Retinal pigment epithelial cell (primary cell): ENCODE measurements at regions not wholly inside any gene's neighbourhood (a gene's known extent, or its start where the extent isn't known, plus 50 kb on each side); places are given as distances from the start of the nearest gene placed in this dataset.

ENCODE experiments used
- DNase-seq: peaks from one replicate; pipeline ENCODE4 v3.0.0-alpha.2; 2010; ENCODE audit warnings: low read depth
- H3K4me3 ChIP-seq: 2 replicates; pipeline ENCODE4 v1.5.1; 2011; ENCODE audit warnings: mild to moderate bottlenecking, low read length, control low read depth, moderate library complexity
- TF ChIP-seq, protein P1 (sequence below): conservative IDR thresholded peaks from 2 replicates; pipeline ENCODE4 v1.5.1; 2011; ENCODE audit warnings: low read depth, low read length, control low read depth, inconsistent platforms

DNA sequence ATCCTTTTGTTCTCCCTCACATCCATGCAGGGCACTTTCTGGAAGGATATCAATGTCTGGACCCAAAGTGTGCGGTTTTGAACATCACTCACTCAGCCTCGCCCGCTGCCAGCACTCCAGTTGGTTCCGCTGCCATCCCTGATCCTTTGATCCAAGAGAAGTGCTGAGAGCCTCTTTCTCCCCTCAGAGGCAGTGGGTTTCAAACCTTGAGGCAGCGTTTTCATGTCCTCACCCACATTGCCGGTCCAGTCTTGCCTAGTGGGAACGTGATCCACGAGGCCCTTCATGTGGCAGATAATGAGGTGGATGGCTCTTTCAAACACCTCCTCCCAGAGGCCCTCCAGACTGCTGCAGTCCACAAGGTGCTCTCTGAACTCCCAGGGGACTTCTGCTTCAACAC lies 122.2 kb downstream of the ACTL8 start:
- TF ChIP-seq, protein P1, sequence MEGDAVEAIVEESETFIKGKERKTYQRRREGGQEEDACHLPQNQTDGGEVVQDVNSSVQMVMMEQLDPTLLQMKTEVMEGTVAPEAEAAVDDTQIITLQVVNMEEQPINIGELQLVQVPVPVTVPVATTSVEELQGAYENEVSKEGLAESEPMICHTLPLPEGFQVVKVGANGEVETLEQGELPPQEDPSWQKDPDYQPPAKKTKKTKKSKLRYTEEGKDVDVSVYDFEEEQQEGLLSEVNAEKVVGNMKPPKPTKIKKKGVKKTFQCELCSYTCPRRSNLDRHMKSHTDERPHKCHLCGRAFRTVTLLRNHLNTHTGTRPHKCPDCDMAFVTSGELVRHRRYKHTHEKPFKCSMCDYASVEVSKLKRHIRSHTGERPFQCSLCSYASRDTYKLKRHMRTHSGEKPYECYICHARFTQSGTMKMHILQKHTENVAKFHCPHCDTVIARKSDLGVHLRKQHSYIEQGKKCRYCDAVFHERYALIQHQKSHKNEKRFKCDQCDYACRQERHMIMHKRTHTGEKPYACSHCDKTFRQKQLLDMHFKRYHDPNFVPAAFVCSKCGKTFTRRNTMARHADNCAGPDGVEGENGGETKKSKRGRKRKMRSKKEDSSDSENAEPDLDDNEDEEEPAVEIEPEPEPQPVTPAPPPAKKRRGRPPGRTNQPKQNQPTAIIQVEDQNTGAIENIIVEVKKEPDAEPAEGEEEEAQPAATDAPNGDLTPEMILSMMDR, result no peak
- DNase-seq, result no peak

DNA sequence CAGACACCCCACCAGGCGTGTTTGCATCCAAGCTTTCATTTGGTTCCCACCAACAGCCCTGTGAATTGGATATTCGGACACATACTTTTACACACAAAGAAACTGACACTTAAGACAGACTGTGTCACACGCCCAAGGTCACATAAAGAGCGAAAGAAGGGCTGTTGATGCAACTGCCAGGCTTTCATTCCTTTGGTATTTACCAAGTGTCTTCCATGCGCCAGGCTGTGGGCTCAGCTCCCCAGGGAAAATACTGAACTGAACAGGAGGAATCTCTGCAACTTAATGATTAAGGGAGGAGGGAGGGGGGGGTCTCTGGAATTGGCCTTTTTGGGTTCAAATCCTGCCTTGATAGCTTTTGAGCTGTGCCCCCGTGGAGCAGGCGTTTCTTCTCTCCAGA lies 122.8 kb downstream of the ACTL8 start:
- no peak for DNase-seq
- TF ChIP-seq, protein P1, result no peak
- H3K4me3 ChIP-seq, result no peak overlapping the region

More for the DNA sequence above, 122.2 kb downstream of the ACTL8 start:
- no peak overlapping the region for H3K4me3 ChIP-seq

DNA sequence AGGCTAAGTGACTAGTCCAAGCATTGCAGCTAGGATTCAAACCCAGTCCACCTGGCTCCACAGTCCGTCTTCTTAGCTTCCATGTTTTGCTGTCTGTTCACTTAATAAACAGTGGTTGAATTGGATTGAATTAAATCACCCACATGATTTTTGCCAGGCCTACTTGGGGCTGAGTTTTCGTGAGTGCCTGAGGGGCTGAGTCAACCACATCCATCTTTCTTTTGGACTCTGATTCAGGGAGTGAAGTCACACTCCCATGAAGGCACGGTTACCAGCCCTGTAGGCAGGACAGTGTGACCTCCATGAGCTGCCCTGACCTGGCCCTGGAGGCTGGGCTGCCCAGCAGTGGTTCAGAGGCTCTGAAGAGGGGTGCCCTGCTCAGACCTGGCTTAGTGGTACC lies 123.7 kb downstream of the ACTL8 start:
- TF ChIP-seq, protein P1, result no peak
- no peak for DNase-seq
- no peak overlapping the region for H3K4me3 ChIP-seq

DNA sequence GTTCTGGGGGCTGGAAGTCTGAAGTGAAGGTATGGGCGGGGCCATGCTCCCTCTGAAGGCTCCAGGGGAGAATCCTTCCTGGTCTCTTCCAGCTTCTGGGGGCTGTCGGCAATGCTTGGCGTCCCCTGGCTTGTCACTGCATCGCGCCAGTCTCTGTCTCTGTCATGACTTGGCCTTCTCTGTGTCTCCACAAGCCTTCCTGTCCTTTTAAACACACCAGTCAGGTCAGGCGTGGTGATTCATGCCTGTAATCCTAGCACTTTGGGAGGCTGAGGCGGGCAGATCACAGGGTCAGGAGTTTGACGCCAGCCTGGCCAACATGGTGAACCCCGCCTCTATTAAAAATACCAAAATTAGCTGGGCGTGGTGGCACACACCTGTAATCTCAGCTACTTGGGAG lies 125.3 kb downstream of the ACTL8 start:
- H3K4me3 ChIP-seq, result no peak overlapping the region
- TF ChIP-seq, protein P1, result no peak
- DNase-seq, result no peak

DNA sequence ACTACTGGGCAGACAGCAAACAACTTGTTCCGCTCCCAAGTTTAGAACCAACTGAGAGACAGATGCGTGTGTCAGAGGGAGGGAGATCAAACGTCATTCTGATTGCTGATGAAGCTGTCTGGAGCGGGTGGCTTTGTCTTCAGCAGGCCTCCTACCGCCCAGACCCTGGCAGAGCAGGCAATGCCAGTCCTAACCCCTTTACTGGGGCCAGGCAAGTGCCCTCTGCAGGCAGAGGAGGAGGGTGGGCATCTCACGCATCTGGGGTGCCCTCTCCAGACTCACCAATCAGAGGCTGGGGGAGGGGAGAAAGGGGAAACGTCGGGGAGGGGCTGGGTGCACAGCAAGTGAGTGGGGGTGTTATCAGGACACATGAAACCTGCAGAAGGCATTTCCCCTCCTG lies 126.6 kb downstream of the ACTL8 start:
- DNase-seq, result no peak
- TF ChIP-seq, protein P1, result no peak
- H3K4me3 ChIP-seq, result no peak overlapping the region

DNA sequence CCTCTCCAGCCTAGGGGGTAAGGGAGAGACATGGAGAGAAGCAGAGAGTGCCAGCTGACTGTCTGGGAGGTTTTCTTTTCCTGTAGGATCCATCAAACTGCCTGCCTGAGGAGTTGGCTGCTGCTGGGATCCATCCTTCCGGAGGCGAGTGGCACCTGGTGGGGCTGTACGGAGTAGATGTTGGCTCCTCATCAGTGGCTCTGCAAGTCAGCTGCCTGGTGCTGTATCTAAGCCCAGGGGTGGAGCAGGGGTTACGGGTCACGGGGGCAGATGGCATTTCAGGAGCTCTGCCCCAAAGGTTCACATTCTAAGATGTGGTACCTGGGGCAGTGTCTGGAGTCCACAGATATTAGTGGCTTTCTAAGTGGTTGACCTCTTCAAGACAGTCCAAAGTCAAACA lies 128.0 kb downstream of the ACTL8 start:
- no peak for DNase-seq
- H3K4me3 ChIP-seq, result no peak overlapping the region
- TF ChIP-seq, protein P1, result no peak

DNA sequence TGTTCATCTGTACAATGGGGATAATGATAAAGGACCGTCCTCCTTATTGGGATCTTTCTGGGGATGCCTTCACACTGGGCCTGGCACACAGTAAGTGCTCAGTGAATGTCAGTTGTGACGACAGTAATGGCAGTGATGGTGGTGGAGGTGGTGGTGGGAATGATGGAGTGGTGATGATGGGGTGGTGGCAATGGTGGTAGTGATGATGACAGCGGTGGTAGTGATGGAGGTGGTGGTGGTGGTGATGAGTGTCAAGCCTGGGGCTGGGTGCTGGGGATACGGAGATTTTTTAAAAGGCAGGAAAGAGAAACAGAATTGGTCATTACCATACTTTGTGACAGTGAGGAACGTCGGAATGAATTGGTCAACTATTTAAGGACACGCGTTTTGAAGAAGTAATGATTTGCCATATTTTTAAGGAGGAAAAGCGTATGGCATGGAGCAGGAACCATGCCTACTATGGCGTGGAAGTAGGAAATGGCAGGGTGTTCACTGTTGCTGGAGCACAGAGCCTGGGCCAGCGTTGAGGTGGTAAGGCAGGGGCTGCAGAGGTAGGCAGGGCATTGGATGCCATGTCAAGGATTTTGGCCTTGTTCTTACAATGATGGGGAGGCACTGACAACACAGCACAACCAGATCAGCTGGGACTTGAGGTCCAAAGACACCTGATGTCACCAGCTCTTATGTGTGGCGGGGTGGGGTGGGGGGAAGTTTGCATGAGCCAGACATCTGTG lies 128.7 kb downstream of the ACTL8 start:
- DNase-seq, result no peak
- H3K4me3 ChIP-seq, result no peak overlapping the region
- TF ChIP-seq, protein P1, result no peak
